H9 (cell line): ENCODE measurements at regions not wholly inside any gene's neighbourhood (a gene's known extent, or its start where the extent isn't known, plus 50 kb on each side); places are given as distances from the start of the nearest gene placed in this dataset.

Experiments
- DNase-seq: peaks from one replicate; pipeline ENCODE4 v3.0.0-alpha.2; 2017
- H2AFZ ChIP-seq: one replicate; pipeline ENCODE4 v1.6.1; 2013; ENCODE audit warnings: mild to moderate bottlenecking, low read length, control low read depth, moderate library complexity
- H2AK5ac ChIP-seq: 2 replicates; pipeline ENCODE4 v1.6.1; 2013; ENCODE audit warnings: low read length, control low read depth, mixed read lengths; ENCODE audit not compliant: insufficient read length
- H2BK120ac ChIP-seq: one replicate; pipeline ENCODE4 v1.6.1; 2013; ENCODE audit warnings: low read depth, mild to moderate bottlenecking, low read length, control low read depth, inconsistent platforms; ENCODE audit not compliant: poor library complexity, severe bottlenecking
- H2BK12ac ChIP-seq: 2 replicates; pipeline ENCODE4 v1.6.1; 2013; ENCODE audit warnings: low read length, control low read depth, mixed read lengths, low read depth; ENCODE audit not compliant: insufficient read length
- H2BK15ac ChIP-seq: 2 replicates; pipeline ENCODE4 v1.6.1; 2013; ENCODE audit warnings: low read depth, low read length, control low read depth
- H2BK20ac ChIP-seq: one replicate; pipeline ENCODE4 v1.6.1; 2013; ENCODE audit warnings: low read depth, mild to moderate bottlenecking, low read length, control low read depth, inconsistent platforms; ENCODE audit not compliant: poor library complexity, severe bottlenecking
- H2BK5ac ChIP-seq: 2 replicates; pipeline ENCODE4 v1.6.1; 2013; ENCODE audit warnings: low read length, control low read depth, mixed read lengths; ENCODE audit not compliant: insufficient read length
- H3K14ac ChIP-seq: 2 replicates; pipeline ENCODE4 v1.6.1; 2013; ENCODE audit warnings: low read length, control low read depth; ENCODE audit not compliant: insufficient read depth
- H3K18ac ChIP-seq: 2 replicates; pipeline ENCODE4 v1.6.1; 2013; ENCODE audit warnings: low read depth, mild to moderate bottlenecking, mixed read lengths, low read length, control low read depth; ENCODE audit not compliant: insufficient read length
- H3K23ac ChIP-seq: 2 replicates; pipeline ENCODE4 v1.6.1; 2013; ENCODE audit warnings: low read length, control low read depth, mixed read lengths, low read depth; ENCODE audit not compliant: insufficient read length
- H3K23me2 ChIP-seq: 2 replicates; pipeline ENCODE4 v1.6.1; 2013; ENCODE audit warnings: low read depth, mild to moderate bottlenecking, mixed read lengths, low read length, control low read depth; ENCODE audit not compliant: insufficient read length, poor library complexity, severe bottlenecking
- H3K27ac ChIP-seq: 2 replicates; pipeline ENCODE4 v1.5.1; 2013; ENCODE audit warnings: low read length, control low read depth, mixed read lengths, low read depth; ENCODE audit not compliant: insufficient read length
- H3K27me3 ChIP-seq: 2 replicates; pipeline ENCODE4 v1.6.1; 2013; ENCODE audit warnings: low read length, control low read depth, inconsistent platforms; ENCODE audit not compliant: insufficient read depth
- H3K4ac ChIP-seq: 2 replicates; pipeline ENCODE4 v1.6.1; 2013; ENCODE audit warnings: low read depth, mild to moderate bottlenecking, control low read depth, inconsistent platforms, low read length, moderate library complexity
- H3K4me1 ChIP-seq: 2 replicates; pipeline ENCODE4 v1.6.1; 2013; ENCODE audit warnings: low read length, control low read depth, inconsistent platforms; ENCODE audit not compliant: insufficient read depth
- H3K4me2 ChIP-seq: 2 replicates; pipeline ENCODE4 v1.6.1; 2013; ENCODE audit warnings: low read length, control low read depth, mixed read lengths; ENCODE audit not compliant: insufficient read length, insufficient read depth
- H3K56ac ChIP-seq: 2 replicates; pipeline ENCODE4 v1.6.1; 2013; ENCODE audit warnings: low read depth, mild to moderate bottlenecking, mixed read lengths, low read length, control low read depth; ENCODE audit not compliant: insufficient read length
- H3K79me1 ChIP-seq: 2 replicates; pipeline ENCODE4 v1.6.1; 2013; ENCODE audit warnings: low read depth, mild to moderate bottlenecking, moderate library complexity, low read length, control low read depth, inconsistent platforms; ENCODE audit not compliant: insufficient read depth, poor library complexity, severe bottlenecking
- H3K79me2 ChIP-seq: 2 replicates; pipeline ENCODE4 v1.6.1; 2013; ENCODE audit warnings: low read length, control low read depth, inconsistent platforms; ENCODE audit not compliant: insufficient read depth
- H3K9ac ChIP-seq: 2 replicates; pipeline ENCODE4 v1.6.1; 2013; ENCODE audit warnings: low read length, control low read depth, mixed read lengths; ENCODE audit not compliant: insufficient read length; ENCODE audit errors: extremely low read depth
- H3K9me3 ChIP-seq: one replicate; pipeline ENCODE4 v1.6.1; 2013; ENCODE audit warnings: low read depth, low read length, inconsistent platforms; ENCODE audit not compliant: control insufficient read depth
- H3T11ph ChIP-seq: one replicate; pipeline ENCODE4 v1.6.1; 2013; ENCODE audit warnings: mild to moderate bottlenecking, low read length, control low read depth, inconsistent platforms
- H4K20me1 ChIP-seq: one replicate; pipeline ENCODE4 v1.6.1; 2013; ENCODE audit not compliant: control insufficient read depth, insufficient read length, insufficient read depth
- H4K5ac ChIP-seq: 2 replicates; pipeline ENCODE4 v1.6.1; 2013; ENCODE audit warnings: low read depth, mild to moderate bottlenecking, mixed read lengths, low read length, control low read depth; ENCODE audit not compliant: insufficient read length
- H4K8ac ChIP-seq: replicated peaks from 2 replicates; pipeline ENCODE4 v1.6.1; 2013; ENCODE audit warnings: low read length, control low read depth, mixed read lengths, low read depth; ENCODE audit not compliant: insufficient read length
- H4K91ac ChIP-seq: 2 replicates; pipeline ENCODE4 v1.6.1; 2013; ENCODE audit warnings: low read depth, mild to moderate bottlenecking, moderate library complexity, mixed read lengths, low read length, control low read depth; ENCODE audit not compliant: insufficient read length
- H3K27ac Mint-ChIP-seq, 3 experiments: 2 replicates in 2 of 3; 3 replicates in 1 of 3; pipeline ENCODE4 v1.8.0; 2020 to 2021; ENCODE audit warnings: mixed read lengths in 3 of 3, mild to moderate bottlenecking in 1 of 3, moderate library complexity in 1 of 3
- H3K27me3 Mint-ChIP-seq: 2 replicates; pipeline ENCODE4 v1.8.0; 2021; ENCODE audit warnings: low read depth, mild to moderate bottlenecking, moderate library complexity, mixed read lengths
- H3K36me3 Mint-ChIP-seq, 3 experiments: 2 replicates in 2 of 3; 3 replicates in 1 of 3; pipeline ENCODE4 v1.8.0; 2020 to 2021; ENCODE audit warnings: low read depth in 3 of 3, mixed read lengths in 3 of 3; ENCODE audit not compliant: insufficient read depth in 1 of 3
- H3K4me1 Mint-ChIP-seq, 2 experiments: 2 replicates each; pipeline ENCODE4 v1.8.0; 2020; ENCODE audit warnings: mixed read lengths in 2 of 2
- H3K4me3 Mint-ChIP-seq, 2 experiments: 2 replicates in 1 of 2; 3 replicates in 1 of 2; pipeline ENCODE4 v1.8.0; 2020 to 2021; ENCODE audit warnings: mild to moderate bottlenecking in 2 of 2, mixed read lengths in 2 of 2, moderate library complexity in 1 of 2
- H3K9me3 Mint-ChIP-seq, 2 experiments: 2 replicates in 1 of 2; 3 replicates in 1 of 2; pipeline ENCODE4 v1.8.0; 2020; ENCODE audit warnings: mild to moderate bottlenecking in 2 of 2, mixed read lengths in 2 of 2, moderate library complexity in 1 of 2
- WGBS: extraction: QIAGEN DNeasy Blood & Tissue Kit; methylation state at CpG from one replicate; pipeline ENCODE4 v1.1.7; 2013; ENCODE audit warnings: missing lambda C conversion rate, low lambda C conversion rate, mixed read lengths; ENCODE audit not compliant: insufficient read length; ENCODE audit errors: extremely low coverage; 5-methylcytosine and 5-hydroxymethylcytosine counted together
- TF ChIP-seq, protein P1 (sequence below): fragments of 200-600 bp; sonication (generic); conservative IDR thresholded peaks from 3 replicates; pipeline ENCODE4 v1.8.0; 2021; ENCODE audit warnings: antibody characterized with exemption, mild to moderate bottlenecking

DNA sequence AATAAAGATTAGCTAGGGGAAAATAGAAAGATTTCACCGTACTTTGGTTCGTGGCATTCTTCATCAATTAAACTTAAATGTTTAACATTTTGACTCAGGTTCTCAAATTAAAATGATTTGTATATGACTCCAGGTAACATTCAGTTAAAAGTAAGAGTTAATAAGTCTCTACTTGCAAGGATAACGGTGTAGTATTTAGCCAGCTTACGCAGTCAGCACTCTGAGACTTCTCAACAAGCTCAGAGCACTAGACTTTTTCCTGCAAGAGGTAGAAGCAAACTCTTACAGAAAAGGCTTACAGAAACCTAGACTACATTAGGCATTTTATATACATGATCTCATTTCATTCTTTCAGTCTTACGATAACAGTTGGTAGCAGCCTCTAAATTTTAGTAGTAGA, 96.4 kb upstream of the PPARGC1A start:
- Histone ChIP-seq H3K79me2 (no peaks in the 10 kb centered on the region), H3K4ac (no peak overlapping the region), H3K9me3 (no peaks in the 10 kb centered on the region), H3K27me3 (no peaks in the 10 kb centered on the region), H2AFZ (no peak overlapping the region), H2BK12ac (no peak overlapping the region), H2AK5ac (no peak overlapping the region), H4K91ac (no peak overlapping the region), H3K79me1 (no peaks in the 10 kb centered on the region), H4K5ac (no peak overlapping the region), H3K18ac (no peak overlapping the region), H3K4me2 (no peak overlapping the region), H3K4me1 (no peaks in the 10 kb centered on the region), H3K23ac (no peak overlapping the region), H4K20me1 (no peaks in the 10 kb centered on the region), H3K23me2 (no peaks in the 10 kb centered on the region), H3K14ac (no peak overlapping the region), H2BK5ac (no peak overlapping the region), H3K27ac (no peak overlapping the region), H2BK15ac (no peak overlapping the region), H3K56ac (no peak overlapping the region), H4K8ac (no peak overlapping the region), H2BK20ac (no peak overlapping the region), H3T11ph (no peak overlapping the region), H2BK120ac (no peak overlapping the region), H3K9ac (no peak overlapping the region)
- no peak overlapping the region for H3K27ac Mint-ChIP-seq
- H3K27me3 Mint-ChIP-seq: peaks cover 2% of the 10 kb centered on the region; the same call in 1 of the 2 replicates
- DNase-seq: no peak
- no peak overlapping the region for H3K4me3 Mint-ChIP-seq
- TF ChIP-seq, protein P1, sequence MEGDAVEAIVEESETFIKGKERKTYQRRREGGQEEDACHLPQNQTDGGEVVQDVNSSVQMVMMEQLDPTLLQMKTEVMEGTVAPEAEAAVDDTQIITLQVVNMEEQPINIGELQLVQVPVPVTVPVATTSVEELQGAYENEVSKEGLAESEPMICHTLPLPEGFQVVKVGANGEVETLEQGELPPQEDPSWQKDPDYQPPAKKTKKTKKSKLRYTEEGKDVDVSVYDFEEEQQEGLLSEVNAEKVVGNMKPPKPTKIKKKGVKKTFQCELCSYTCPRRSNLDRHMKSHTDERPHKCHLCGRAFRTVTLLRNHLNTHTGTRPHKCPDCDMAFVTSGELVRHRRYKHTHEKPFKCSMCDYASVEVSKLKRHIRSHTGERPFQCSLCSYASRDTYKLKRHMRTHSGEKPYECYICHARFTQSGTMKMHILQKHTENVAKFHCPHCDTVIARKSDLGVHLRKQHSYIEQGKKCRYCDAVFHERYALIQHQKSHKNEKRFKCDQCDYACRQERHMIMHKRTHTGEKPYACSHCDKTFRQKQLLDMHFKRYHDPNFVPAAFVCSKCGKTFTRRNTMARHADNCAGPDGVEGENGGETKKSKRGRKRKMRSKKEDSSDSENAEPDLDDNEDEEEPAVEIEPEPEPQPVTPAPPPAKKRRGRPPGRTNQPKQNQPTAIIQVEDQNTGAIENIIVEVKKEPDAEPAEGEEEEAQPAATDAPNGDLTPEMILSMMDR: no peak
- H3K36me3 Mint-ChIP-seq: no peaks in the 10 kb centered on the region; a peak in 1 of 7 replicates
- peaks cover 12 to 13% of the 10 kb centered on the region in 2 experiments for H3K4me1 Mint-ChIP-seq
- no peaks in the 10 kb centered on the region for H3K9me3 Mint-ChIP-seq
- no CpG with 5 or more reads among the region's 5 CpGs for WGBS
